ENCODE measurements at regions not wholly inside any gene's neighbourhood (a gene's known extent, or its start where the extent isn't known, plus 50 kb on each side); places are given as distances from the start of the nearest gene placed in this dataset.
A peak's percentile ranks its signal among the peaks of the same experiment; 100 is the strongest.

DNA sequence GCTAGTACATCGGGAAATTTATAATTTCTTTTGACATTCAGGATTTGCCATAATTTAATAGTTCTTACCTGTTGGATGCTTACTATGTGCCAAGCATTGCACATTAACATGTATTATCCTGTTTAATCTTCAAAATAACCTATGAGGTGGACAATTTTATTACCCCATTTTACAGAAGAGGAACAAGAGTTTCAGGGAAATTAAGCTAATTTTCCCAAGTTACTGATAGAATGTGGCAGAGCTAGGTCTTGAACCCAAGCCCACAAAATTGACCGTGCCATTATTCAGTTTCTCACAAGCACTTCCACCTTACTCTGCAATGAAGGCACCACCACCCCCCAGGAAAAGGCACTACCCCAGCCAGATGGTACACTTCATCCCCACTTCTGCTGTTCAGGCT, 161.1 kb upstream of the PLEKHG7 start:
- Histone ChIP-seq H3K9me3 (ENCODE audit: low read depth) (no peaks in the 10 kb centered on the region), H3K4me1 (peaks cover 21% of the 10 kb centered on the region), H3K4me2 (no peak overlapping the region), H3K9ac (no peak overlapping the region), H3K27me3 (no peaks in the 10 kb centered on the region), H3K27ac (no peak overlapping the region), H3K4me3 (no peak overlapping the region), H3F3A (ENCODE audit: low read depth) (no peaks in the 10 kb centered on the region), H2AFZ (replicated peaks) (no peak overlapping the region), H3K79me2 (ENCODE audit: low read depth) (no peaks in the 10 kb centered on the region), H4K20me1 (ENCODE audit: low read depth) (no peaks in the 10 kb centered on the region), H3K36me3 (no peaks in the 10 kb centered on the region)
- no peak overlapping the region for H3K4me3 Mint-ChIP-seq
- peaks cover 54% of the 10 kb centered on the region for H3K4me1 Mint-ChIP-seq
- peaks cover 3% of the 10 kb centered on the region for H3K27me3 Mint-ChIP-seq (ENCODE audit: insufficient read depth, low read depth)
- no peak overlapping the region for H3K27ac Mint-ChIP-seq
- TF ChIP-seq EZH2phosphoT487 (IDR thresholded peaks at IDR 0.05) (no peak), EZH2 (IDR thresholded peaks at IDR 0.05) (no peak)
- TF ChIP-seq, protein P1, sequence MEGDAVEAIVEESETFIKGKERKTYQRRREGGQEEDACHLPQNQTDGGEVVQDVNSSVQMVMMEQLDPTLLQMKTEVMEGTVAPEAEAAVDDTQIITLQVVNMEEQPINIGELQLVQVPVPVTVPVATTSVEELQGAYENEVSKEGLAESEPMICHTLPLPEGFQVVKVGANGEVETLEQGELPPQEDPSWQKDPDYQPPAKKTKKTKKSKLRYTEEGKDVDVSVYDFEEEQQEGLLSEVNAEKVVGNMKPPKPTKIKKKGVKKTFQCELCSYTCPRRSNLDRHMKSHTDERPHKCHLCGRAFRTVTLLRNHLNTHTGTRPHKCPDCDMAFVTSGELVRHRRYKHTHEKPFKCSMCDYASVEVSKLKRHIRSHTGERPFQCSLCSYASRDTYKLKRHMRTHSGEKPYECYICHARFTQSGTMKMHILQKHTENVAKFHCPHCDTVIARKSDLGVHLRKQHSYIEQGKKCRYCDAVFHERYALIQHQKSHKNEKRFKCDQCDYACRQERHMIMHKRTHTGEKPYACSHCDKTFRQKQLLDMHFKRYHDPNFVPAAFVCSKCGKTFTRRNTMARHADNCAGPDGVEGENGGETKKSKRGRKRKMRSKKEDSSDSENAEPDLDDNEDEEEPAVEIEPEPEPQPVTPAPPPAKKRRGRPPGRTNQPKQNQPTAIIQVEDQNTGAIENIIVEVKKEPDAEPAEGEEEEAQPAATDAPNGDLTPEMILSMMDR (IDR thresholded peaks at IDR 0.05), result no peak
- H3K9me3 Mint-ChIP-seq, result no peaks in the 10 kb centered on the region
- H3K36me3 Mint-ChIP-seq, result no peaks in the 10 kb centered on the region
- no peak for DNase-seq (ENCODE audit: low spot score)

DNA sequence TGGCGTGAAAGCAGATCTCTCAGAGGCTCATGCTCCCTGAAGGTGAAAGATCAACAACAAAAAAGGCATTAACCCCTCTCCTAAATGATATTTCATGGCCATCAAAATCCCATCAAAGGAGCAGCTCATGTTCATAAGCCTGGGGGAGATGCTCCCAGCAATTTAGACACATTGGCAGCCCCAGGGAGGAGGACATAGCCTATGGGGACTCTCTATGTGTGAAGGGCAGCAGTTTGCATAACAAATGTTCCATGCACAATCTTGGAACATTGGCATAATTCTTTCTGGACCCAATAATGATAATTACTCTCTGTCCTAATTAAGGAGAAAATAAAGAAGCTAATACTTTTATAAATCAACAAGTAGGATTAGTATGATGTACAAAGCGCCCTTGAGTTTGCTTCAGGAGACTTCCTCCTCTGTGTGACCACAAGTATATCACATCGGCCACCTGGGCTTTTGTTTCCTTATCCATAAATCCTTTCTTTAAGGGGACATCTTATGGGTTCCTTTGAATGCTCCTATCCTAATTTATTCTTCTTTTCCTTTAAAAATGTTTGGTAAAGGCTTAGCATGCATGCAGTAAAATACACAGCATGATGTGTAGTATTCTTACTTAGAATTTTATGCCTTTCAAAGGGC, 161.9 kb upstream of the PLEKHG7 start:
- Histone ChIP-seq H3F3A (ENCODE audit: low read depth) (no peaks in the 10 kb centered on the region), H3K27me3 (no peaks in the 10 kb centered on the region), H2AFZ (replicated peaks) (peak overlapping the region; percentile 0), H3K4me1 (peaks cover 21% of the 10 kb centered on the region), H3K79me2 (ENCODE audit: low read depth) (no peaks in the 10 kb centered on the region), H3K27ac (no peak overlapping the region), H4K20me1 (ENCODE audit: low read depth) (no peaks in the 10 kb centered on the region), H3K36me3 (no peaks in the 10 kb centered on the region), H3K4me2 (peak overlapping the region; percentile 8), H3K9ac (no peak overlapping the region), H3K9me3 (ENCODE audit: low read depth) (no peaks in the 10 kb centered on the region), H3K4me3 (no peak overlapping the region)
- no peak for DNase-seq (ENCODE audit: low spot score)
- H3K36me3 Mint-ChIP-seq, result no peaks in the 10 kb centered on the region
- H3K27me3 Mint-ChIP-seq (ENCODE audit: insufficient read depth, low read depth), result peaks cover 3% of the 10 kb centered on the region
- H3K4me3 Mint-ChIP-seq, result peak overlapping the region; percentile 61
- H3K9me3 Mint-ChIP-seq, result no peaks in the 10 kb centered on the region
- peaks cover 54% of the 10 kb centered on the region for H3K4me1 Mint-ChIP-seq
- H3K27ac Mint-ChIP-seq, result peak overlapping the region; percentile 74
- TF ChIP-seq, protein P1 (IDR thresholded peaks at IDR 0.05), result no peak
- TF ChIP-seq EZH2phosphoT487 (IDR thresholded peaks at IDR 0.05) (no peak), EZH2 (IDR thresholded peaks at IDR 0.05) (no peak)

GRCh38 chr12:92539976-92540781, 162.6 kb upstream of the PLEKHG7 start:
- Histone ChIP-seq H3K27ac (no peak overlapping the region), H2AFZ (replicated peaks) (peak overlapping the region; percentile 0), H3K36me3 (no peaks in the 10 kb centered on the region), H3F3A (ENCODE audit: low read depth) (no peaks in the 10 kb centered on the region), H3K27me3 (no peaks in the 10 kb centered on the region), H4K20me1 (ENCODE audit: low read depth) (no peaks in the 10 kb centered on the region), H3K9ac (no peak overlapping the region), H3K4me2 (peak overlapping the region; percentile 8), H3K4me3 (no peak overlapping the region), H3K79me2 (ENCODE audit: low read depth) (no peaks in the 10 kb centered on the region), H3K4me1 (peaks cover 21% of the 10 kb centered on the region), H3K9me3 (ENCODE audit: low read depth) (no peaks in the 10 kb centered on the region)
- Mint-ChIP-seq H3K27me3 (ENCODE audit: insufficient read depth, low read depth) (peaks cover 3% of the 10 kb centered on the region), H3K9me3 (no peaks in the 10 kb centered on the region), H3K4me1 (peaks cover 54% of the 10 kb centered on the region), H3K4me3 (peak overlapping the region; percentile 61), H3K27ac (peak overlapping the region; percentile 76), H3K36me3 (no peaks in the 10 kb centered on the region)
- TF ChIP-seq, protein P1 (IDR thresholded peaks at IDR 0.05), result peak; percentile 33
- TF ChIP-seq EZH2phosphoT487 (IDR thresholded peaks at IDR 0.05), result no peak
- DNase-seq (ENCODE audit: low spot score), result peak; percentile 73

Measured in neural progenitor cell (in vitro differentiated cells).